GM12872 (cell line): ENCODE measurements at regions not wholly inside any gene's neighbourhood (a gene's known extent, or its start where the extent isn't known, plus 50 kb on each side); places are given as distances from the start of the nearest gene placed in this dataset.

Experiments used
- TF ChIP-seq, protein P1 (sequence below): IDR thresholded peaks from 3 replicates; pipeline ENCODE4 v1.5.1; 2011; ENCODE audit warnings: low read depth, mild to moderate bottlenecking, low read length, moderate library complexity; ENCODE audit not compliant: insufficient read depth

DNA sequence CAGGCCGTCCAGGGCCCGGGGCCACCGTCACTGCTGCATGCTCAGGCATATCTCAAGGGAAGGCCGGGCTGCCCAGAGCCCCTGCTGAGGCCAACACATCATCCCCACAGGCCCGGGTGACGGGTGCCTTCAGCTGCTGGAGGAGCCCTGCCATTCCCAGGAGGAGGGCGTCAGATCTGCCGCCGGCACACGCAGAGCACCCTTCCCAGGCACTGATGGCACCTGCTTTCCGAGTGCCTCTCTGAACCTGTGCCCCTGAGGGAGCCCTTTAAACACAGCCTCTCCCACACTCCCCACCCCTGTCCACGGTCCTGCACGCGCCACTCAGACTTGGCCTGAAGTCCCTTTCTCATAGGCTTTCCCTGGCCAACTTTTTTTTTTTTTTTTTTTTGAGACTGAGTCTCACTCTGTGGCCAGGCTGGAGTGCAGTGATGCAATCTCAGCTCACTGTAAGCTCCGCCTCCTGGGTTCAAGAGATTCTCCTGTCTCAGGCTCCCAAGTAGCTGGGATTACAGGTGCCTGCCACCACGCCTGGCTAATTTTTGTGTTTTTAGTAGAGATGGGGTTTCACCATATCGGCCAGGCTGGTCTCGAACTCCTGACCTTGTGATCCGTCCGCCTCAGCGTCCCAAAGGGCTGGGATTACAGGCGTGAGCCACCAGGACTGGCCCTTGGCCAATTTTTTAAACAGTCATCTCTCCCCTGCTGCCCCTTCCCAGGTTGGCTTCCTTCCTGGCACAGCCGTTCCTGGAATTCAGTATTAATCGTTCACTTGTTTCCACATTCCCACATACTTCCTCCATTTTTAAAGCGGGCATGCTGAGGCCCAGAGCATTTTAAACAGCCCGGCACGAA, 211.7 kb downstream of the NDUFA10 start:
- TF ChIP-seq, protein P1, sequence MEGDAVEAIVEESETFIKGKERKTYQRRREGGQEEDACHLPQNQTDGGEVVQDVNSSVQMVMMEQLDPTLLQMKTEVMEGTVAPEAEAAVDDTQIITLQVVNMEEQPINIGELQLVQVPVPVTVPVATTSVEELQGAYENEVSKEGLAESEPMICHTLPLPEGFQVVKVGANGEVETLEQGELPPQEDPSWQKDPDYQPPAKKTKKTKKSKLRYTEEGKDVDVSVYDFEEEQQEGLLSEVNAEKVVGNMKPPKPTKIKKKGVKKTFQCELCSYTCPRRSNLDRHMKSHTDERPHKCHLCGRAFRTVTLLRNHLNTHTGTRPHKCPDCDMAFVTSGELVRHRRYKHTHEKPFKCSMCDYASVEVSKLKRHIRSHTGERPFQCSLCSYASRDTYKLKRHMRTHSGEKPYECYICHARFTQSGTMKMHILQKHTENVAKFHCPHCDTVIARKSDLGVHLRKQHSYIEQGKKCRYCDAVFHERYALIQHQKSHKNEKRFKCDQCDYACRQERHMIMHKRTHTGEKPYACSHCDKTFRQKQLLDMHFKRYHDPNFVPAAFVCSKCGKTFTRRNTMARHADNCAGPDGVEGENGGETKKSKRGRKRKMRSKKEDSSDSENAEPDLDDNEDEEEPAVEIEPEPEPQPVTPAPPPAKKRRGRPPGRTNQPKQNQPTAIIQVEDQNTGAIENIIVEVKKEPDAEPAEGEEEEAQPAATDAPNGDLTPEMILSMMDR, result no peak

DNA sequence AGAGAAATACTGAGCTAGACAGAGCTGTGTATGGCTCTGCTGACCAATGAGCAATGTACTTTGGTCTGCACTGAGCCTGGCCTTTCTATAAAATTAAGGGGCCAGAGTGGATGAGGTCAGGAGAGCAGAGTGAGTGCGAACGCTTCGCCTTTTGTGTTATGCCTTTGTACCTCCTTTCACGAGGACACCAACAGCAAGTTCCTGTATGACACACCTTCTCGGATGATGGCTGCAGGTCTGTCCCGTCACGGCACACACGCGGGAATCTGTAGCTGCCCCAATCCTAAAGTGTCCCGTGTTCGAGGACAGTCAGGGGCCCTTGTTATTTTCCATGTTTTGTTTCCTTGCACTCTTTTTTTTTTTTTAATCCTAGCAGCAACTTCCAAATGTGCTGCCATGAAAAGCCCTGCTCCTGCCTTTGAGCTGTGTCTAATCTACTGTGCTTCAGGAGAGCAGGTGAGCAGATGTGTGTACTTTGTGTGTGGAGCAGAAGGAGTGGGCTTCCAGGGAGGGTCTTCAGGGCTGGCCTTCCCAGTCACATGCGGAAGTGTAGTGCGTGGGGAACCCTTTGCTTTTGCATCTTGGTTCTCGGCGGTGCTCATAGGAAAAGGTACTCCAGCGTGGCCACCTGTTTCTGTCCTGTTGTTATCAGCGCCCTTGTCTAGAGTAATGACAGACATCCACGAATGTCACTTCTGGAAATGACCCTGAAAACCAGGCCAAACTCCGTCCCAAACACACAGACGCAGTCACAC, 213.2 kb downstream of the NDUFA10 start:
- TF ChIP-seq, protein P1, result no peak

DNA sequence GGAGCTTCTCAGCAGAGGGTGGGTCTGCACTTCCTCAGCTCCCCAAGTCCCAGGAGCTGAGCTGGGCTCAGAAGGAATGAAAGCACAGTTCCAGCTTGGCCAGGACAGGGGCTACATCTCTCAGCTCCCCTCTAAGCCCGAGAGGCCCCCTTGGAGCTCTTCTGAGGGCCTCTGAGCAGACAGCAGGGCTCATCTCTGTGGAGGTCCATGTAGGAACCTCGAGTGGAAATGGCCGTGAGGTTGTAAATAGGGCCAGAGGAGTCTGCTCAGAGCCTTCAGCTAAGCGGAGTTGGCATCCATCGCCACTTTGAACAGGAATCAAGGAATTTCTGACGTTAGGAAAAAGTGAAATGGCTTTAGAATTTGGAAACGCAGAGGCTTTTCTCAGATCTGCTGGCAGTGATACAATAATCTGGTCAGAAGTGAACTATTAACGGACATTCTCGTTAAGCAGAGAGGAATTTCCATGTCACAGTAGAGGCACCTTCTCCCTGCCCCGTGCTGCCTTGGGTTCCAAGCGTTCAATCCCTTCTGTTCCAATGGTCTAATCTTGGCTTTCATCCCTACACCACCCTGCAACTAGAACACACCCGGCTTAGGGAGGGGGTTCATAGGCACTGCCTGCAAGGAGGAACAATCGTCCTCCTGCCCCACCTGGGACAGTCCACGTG, 213.9 kb downstream of the NDUFA10 start:
- TF ChIP-seq, protein P1, result no peak

DNA sequence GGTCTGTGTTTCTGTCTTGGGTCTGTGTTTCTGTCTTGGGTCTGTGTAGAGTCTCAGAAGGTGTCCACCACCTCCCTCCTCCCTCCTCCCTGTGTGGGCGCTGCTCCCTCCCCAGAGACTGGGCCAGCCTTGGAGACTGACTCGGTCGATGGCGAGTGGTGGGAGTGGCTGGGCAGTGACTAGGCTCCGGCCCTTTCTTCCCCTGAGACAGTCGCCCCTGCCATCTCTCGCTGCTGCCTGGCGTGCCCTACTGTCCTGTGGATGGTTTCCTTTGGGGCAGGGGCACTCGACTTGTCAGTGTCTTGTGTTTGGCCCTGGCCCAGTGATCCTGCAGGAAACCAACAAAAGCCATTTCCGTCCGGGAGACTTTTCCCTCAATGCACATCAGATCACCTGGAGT, 215.8 kb downstream of the NDUFA10 start:
- TF ChIP-seq, protein P1, result no peak

DNA sequence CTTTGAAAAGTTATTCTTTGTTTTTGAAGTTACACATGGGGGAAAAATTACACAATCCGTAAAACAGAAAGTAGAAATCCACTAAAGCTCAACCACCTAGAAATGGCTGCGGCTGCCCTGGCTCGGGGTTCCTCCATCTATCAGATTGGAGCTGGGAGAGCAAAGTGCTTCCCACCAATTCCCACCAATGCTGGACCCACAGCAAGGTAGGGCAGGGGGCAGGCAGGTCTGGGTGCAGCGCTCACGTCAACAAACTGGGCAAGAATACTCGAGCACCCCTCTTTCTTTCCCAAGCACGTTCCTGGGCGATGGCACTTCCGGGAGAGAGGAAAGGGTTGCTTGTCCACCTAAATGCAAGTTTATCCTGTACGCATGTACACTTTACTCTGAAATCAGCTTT, 217.6 kb downstream of the NDUFA10 start:
- TF ChIP-seq, protein P1, result no peak

DNA sequence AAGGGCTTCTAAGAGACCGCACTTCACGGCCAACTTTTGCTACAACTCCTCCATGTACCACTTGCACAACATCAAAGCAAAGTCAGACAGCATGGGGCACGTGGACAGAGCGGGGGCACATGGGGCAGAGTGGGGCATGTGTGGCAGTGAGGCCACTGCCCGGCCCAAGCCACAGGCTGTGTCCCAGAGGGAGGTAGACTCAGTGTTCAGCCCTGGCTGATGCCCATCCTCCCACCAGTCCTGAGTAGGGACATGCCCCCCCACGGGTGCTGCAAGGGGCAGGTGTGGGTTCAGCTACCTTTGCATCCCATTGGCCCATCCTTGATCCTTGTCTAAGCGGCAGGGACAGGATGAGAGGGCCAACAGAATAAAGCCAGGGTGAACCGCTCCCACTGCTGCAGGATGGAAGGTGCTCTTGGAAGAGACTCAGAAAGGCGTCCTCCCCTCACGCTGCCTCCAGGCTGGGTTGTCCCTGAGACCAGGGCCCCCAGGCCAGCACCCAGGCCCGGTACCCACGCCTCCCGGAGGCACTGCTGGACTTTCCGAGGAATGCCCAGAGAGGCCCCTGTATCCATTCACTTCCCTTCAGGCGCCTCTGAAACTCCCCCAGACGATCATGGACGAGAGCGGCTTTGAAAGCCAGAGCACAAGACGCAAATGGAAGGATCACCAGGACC, 218.2 kb downstream of the NDUFA10 start:
- TF ChIP-seq, protein P1, result no peak
